Neural cell (in vitro differentiated cells): ENCODE measurements at regions not wholly inside any gene's neighbourhood (a gene's known extent, or its start where the extent isn't known, plus 50 kb on each side); places are given as distances from the start of the nearest gene placed in this dataset.

ENCODE experiments used
- H2AFZ ChIP-seq: fragments of 200-600, 300-800 bp; sonication (generic), shearing (Covaris generic); 2 replicates; pipeline ENCODE4 v1.6.0; 2014; ENCODE audit warnings: low read depth, mild to moderate bottlenecking, antibody characterized with exemption, low read length, moderate library complexity
- H3F3A ChIP-seq: fragments of 200-600 bp; shearing (Covaris generic); 2 replicates; pipeline ENCODE4 v1.6.1; 2016; ENCODE audit warnings: mild to moderate bottlenecking, moderate library complexity, mixed read lengths, antibody characterized with exemption, low read length; ENCODE audit not compliant: insufficient read depth, poor library complexity, severe bottlenecking
- H3K27ac ChIP-seq: fragments of 200-600, 300-800 bp; sonication (generic), shearing (Covaris generic); 2 replicates; pipeline ENCODE4 v1.5.1; 2014; ENCODE audit warnings: mild to moderate bottlenecking, low read length, moderate library complexity
- H3K27me3 ChIP-seq: fragments of 300-800, 200-600 bp; sonication (generic), shearing (Covaris generic); 2 replicates; pipeline ENCODE4 v1.6.0; 2014; ENCODE audit warnings: mild to moderate bottlenecking, low read depth, low read length, moderate library complexity; ENCODE audit not compliant: insufficient read depth
- H3K36me3 ChIP-seq: fragments of 300-800, 200-600 bp; sonication (generic), shearing (Covaris generic); 2 replicates; pipeline ENCODE4 v1.5.1; 2014; ENCODE audit warnings: mild to moderate bottlenecking, antibody characterized with exemption, low read length, moderate library complexity; ENCODE audit not compliant: insufficient read depth
- H3K4me2 ChIP-seq: fragments of 300-800, 200-600 bp; sonication (generic), shearing (Covaris generic); 2 replicates; pipeline ENCODE4 v1.6.0; 2014; ENCODE audit warnings: mild to moderate bottlenecking, low read length
- H3K4me3 ChIP-seq: fragments of 300-800, 200-600 bp; sonication (generic), shearing (Covaris generic); 2 replicates; pipeline ENCODE4 v1.5.1; 2014; ENCODE audit warnings: mild to moderate bottlenecking, low read length, moderate library complexity
- H3K79me2 ChIP-seq: fragments of 200-600 bp; shearing (Covaris generic); replicated peaks from 2 replicates; pipeline ENCODE4 v1.6.0; 2014; ENCODE audit warnings: mild to moderate bottlenecking, low read length, moderate library complexity; ENCODE audit not compliant: insufficient read depth
- H3K9ac ChIP-seq: fragments of 300-800, 200-600 bp; sonication (generic), shearing (Covaris generic); 2 replicates; pipeline ENCODE4 v1.6.1; 2016; ENCODE audit warnings: mild to moderate bottlenecking, low read length, mixed read lengths
- H3K9me2 ChIP-seq: fragments of 200-600 bp; shearing (Covaris generic); 2 replicates; pipeline ENCODE4 v1.6.1; 2016; ENCODE audit warnings: mild to moderate bottlenecking, low read length, mixed read lengths; ENCODE audit not compliant: insufficient read depth
- H3K9me3 ChIP-seq: fragments of 200-600, 300-800 bp; sonication (generic), shearing (Covaris generic); 2 replicates; pipeline ENCODE4 v1.6.1; 2016; ENCODE audit warnings: mild to moderate bottlenecking, mixed run types, low read length, moderate library complexity, mixed read lengths
- H4K20me1 ChIP-seq: fragments of 200-600 bp; shearing (Covaris generic); 2 replicates; pipeline ENCODE4 v1.6.1; 2016; ENCODE audit warnings: mild to moderate bottlenecking, mixed run types; ENCODE audit not compliant: insufficient read depth
- CTCF ChIP-seq: fragments of 450-650 bp; IDR thresholded peaks from 2 replicates; pipeline ENCODE4 v1.5.1; 2014; ENCODE audit warnings: antibody characterized with exemption, mild to moderate bottlenecking, moderate library complexity; ENCODE audit not compliant: poor library complexity, severe bottlenecking
- EP300 ChIP-seq: fragments of 450-650 bp; conservative IDR thresholded peaks from 2 replicates; pipeline ENCODE4 v1.6.1; 2014; ENCODE audit warnings: antibody characterized with exemption, mild to moderate bottlenecking, moderate library complexity; ENCODE audit not compliant: poor library complexity, severe bottlenecking
- EZH2 ChIP-seq: fragments of 200-600, 300-800 bp; shearing (Covaris generic), sonication (generic); IDR thresholded peaks from 2 replicates; pipeline ENCODE4 v1.6.1; 2014; ENCODE audit warnings: antibody characterized with exemption, low read length, borderline replicate concordance, mild to moderate bottlenecking; ENCODE audit not compliant: insufficient read depth, poor library complexity, severe bottlenecking
- POLR2AphosphoS5 ChIP-seq: IDR thresholded peaks from 2 replicates; pipeline ENCODE4 v1.6.1; 2012
- RAD21 ChIP-seq: fragments of 450-650 bp; conservative IDR thresholded peaks from 2 replicates; pipeline ENCODE4 v1.6.1; 2014; ENCODE audit warnings: antibody characterized with exemption, mild to moderate bottlenecking, moderate library complexity
- REST ChIP-seq: IDR thresholded peaks from 2 replicates; pipeline ENCODE4 v1.6.1; 2012; ENCODE audit warnings: borderline replicate concordance
- SMC3 ChIP-seq: fragments of 450-650 bp; conservative IDR thresholded peaks from 2 replicates; pipeline ENCODE4 v1.6.1; 2014; ENCODE audit warnings: antibody characterized with exemption, mild to moderate bottlenecking, moderate library complexity; ENCODE audit not compliant: poor library complexity

- no peak overlapping the region for H2AFZ ChIP-seq
- no peak overlapping the region for H3K9ac ChIP-seq
- no peak overlapping the region for H3K27ac ChIP-seq
- H3K36me3 ChIP-seq, result no peaks in the 10 kb centered on the region
- no peaks in the 10 kb centered on the region for H3K9me2 ChIP-seq
- H4K20me1 ChIP-seq, result no peaks in the 10 kb centered on the region
- no peaks in the 10 kb centered on the region for H3K9me3 ChIP-seq
- no peak overlapping the region for H3K4me3 ChIP-seq
- no peak overlapping the region for H3K4me2 ChIP-seq
- no peaks in the 10 kb centered on the region for H3K79me2 ChIP-seq
- TF ChIP-seq RAD21, result peak; percentile 53
- no peak for TF ChIP-seq REST
- TF ChIP-seq CTCF, result peak; percentile 35
- no peak for TF ChIP-seq POLR2AphosphoS5
- TF ChIP-seq SMC3, result peak; percentile 44
- H3K27me3 ChIP-seq, result no peaks in the 10 kb centered on the region
- H3F3A ChIP-seq, result no peaks in the 10 kb centered on the region
These were observed 134.5 kb upstream of the NLGN4X start for GRCh38 chrX:6363188-6363587.

GRCh38 chrX:6325437-6325836 is 96.8 kb upstream of the NLGN4X start:
- Histone ChIP-seq H3K9me3 (no peaks in the 10 kb centered on the region), H3K4me3 (no peak overlapping the region), H3F3A (no peaks in the 10 kb centered on the region), H3K9ac (no peak overlapping the region), H3K9me2 (no peaks in the 10 kb centered on the region), H4K20me1 (no peaks in the 10 kb centered on the region), H3K4me2 (no peak overlapping the region), H3K27ac (no peak overlapping the region), H3K36me3 (no peaks in the 10 kb centered on the region), H3K79me2 (no peaks in the 10 kb centered on the region), H2AFZ (no peak overlapping the region), H3K27me3 (no peaks in the 10 kb centered on the region)
- TF ChIP-seq EP300 (no peak), RAD21 (no peak), POLR2AphosphoS5 (no peak), EZH2 (no peak), REST (no peak), SMC3 (no peak)
